ENCODE measurements at regions not wholly inside any gene's neighbourhood (a gene's known extent, or its start where the extent isn't known, plus 50 kb on each side); places are given as distances from the start of the nearest gene placed in this dataset.

DNA sequence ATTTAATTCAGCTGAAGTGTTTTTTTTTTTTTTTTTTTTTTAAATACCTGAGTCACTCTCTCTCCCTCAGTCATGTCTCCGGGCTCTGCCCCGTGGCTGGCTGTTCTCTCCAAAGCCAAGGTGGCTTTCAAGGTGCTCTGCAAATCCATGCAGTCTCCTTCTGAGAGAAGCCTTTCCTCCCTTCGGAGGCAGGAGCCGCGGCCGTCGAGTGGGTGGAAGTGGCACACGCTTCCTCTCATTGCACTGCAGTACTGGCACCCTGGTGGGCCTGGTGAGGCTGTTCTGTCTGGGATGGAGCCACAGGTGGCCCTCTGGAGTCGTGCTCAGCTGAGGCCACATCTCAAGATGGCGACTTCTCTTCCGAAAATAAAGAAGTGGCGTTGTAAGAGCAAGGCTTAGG is 221.8 kb downstream of the GLRX3 start:
- Histone ChIP-seq H3K4me3 (ENCODE audit: low read depth, low read length, poor library complexity, severe bottlenecking) (no peak overlapping the region), H3K36me3 (ENCODE audit: insufficient read depth, low read length, poor library complexity, severe bottlenecking) (no peaks in the 10 kb centered on the region), H3K9me3 (ENCODE audit: low read depth, low read length, poor library complexity, severe bottlenecking) (no peaks in the 10 kb centered on the region), H3K27me3 (replicated peaks; ENCODE audit: insufficient read depth, low read depth, low read length, poor library complexity) (no peaks in the 10 kb centered on the region), H3K4me1 (ENCODE audit: insufficient read depth, low read length, poor library complexity, severe bottlenecking) (no peaks in the 10 kb centered on the region), H3K27ac (ENCODE audit: low read depth, low read length, poor library complexity, severe bottlenecking) (no peak overlapping the region)
- CTCF ChIA-PET, result no interaction called here
- intact Hi-C loops (cut with micrococcal nuclease; ENCODE audit: unreplicated experiment), result no loop called here
- BruUV-seq (replicated peaks), result no TSS peak
- TF ChIP-seq CTCF (conservative IDR thresholded peaks at IDR 0.05; ENCODE audit: low read depth, low read length), result no peak
- no peak for TF ChIP-seq EZH2 (IDR thresholded peaks at IDR 0.05; ENCODE audit: borderline replicate concordance, low read depth, low read length, poor library complexity, severe bottlenecking)
- DNase-seq (ENCODE audit: low spot score), result no peak
- POLR2A ChIA-PET (ENCODE audit: low non-redundant PET), result no interaction called here

GRCh38 chr10:130358981-130359650 is 222.9 kb downstream of the GLRX3 start:
- H3K9me3 ChIP-seq (ENCODE audit: low read depth, low read length, poor library complexity, severe bottlenecking), result no peaks in the 10 kb centered on the region
- ChIA-PET CTCF (no interaction called here), POLR2A (ENCODE audit: low non-redundant PET) (no interaction called here)
- H3K4me1 ChIP-seq (ENCODE audit: insufficient read depth, low read length, poor library complexity, severe bottlenecking), result no peaks in the 10 kb centered on the region
- H3K27ac ChIP-seq (ENCODE audit: low read depth, low read length, poor library complexity, severe bottlenecking), result no peak overlapping the region
- H3K4me3 ChIP-seq (ENCODE audit: low read depth, low read length, poor library complexity, severe bottlenecking), result no peak overlapping the region
- TF ChIP-seq CTCF (conservative IDR thresholded peaks at IDR 0.05; ENCODE audit: low read depth, low read length), result no peak
- TF ChIP-seq EZH2 (IDR thresholded peaks at IDR 0.05; ENCODE audit: borderline replicate concordance, low read depth, low read length, poor library complexity, severe bottlenecking), result no peak
- H3K36me3 ChIP-seq (ENCODE audit: insufficient read depth, low read length, poor library complexity, severe bottlenecking), result no peaks in the 10 kb centered on the region
- BruUV-seq (replicated peaks), result no TSS peak
- intact Hi-C loops (cut with micrococcal nuclease; ENCODE audit: unreplicated experiment), result no loop called here
- DNase-seq (ENCODE audit: low spot score), result no peak
- no peaks in the 10 kb centered on the region for H3K27me3 ChIP-seq (replicated peaks; ENCODE audit: insufficient read depth, low read depth, low read length, poor library complexity)

- CTCF ChIA-PET, result no interaction called here
- intact Hi-C loops (cut with micrococcal nuclease; ENCODE audit: unreplicated experiment), result no loop called here
- Histone ChIP-seq H3K36me3 (ENCODE audit: insufficient read depth, low read length, poor library complexity, severe bottlenecking) (no peaks in the 10 kb centered on the region), H3K9me3 (ENCODE audit: low read depth, low read length, poor library complexity, severe bottlenecking) (no peaks in the 10 kb centered on the region), H3K27ac (ENCODE audit: low read depth, low read length, poor library complexity, severe bottlenecking) (no peak overlapping the region), H3K27me3 (replicated peaks; ENCODE audit: insufficient read depth, low read depth, low read length, poor library complexity) (no peaks in the 10 kb centered on the region), H3K4me1 (ENCODE audit: insufficient read depth, low read length, poor library complexity, severe bottlenecking) (no peaks in the 10 kb centered on the region), H3K4me3 (ENCODE audit: low read depth, low read length, poor library complexity, severe bottlenecking) (no peak overlapping the region)
- POLR2A ChIA-PET (ENCODE audit: low non-redundant PET), result no interaction called here
- no TSS peak for BruUV-seq (replicated peaks)
- DNase-seq (ENCODE audit: low spot score), result no peak
- TF ChIP-seq EZH2 (IDR thresholded peaks at IDR 0.05; ENCODE audit: borderline replicate concordance, low read depth, low read length, poor library complexity, severe bottlenecking) (no peak), CTCF (conservative IDR thresholded peaks at IDR 0.05; ENCODE audit: low read depth, low read length) (no peak)
These were observed 223.5 kb downstream of the GLRX3 start for GRCh38 chr10:130359711-130360110.

All from A673 (cell line).